Upper lobe of right lung (tissue), 1 donor: ENCODE measurements at regions not wholly inside any gene's neighbourhood (a gene's known extent, or its start where the extent isn't known, plus 50 kb on each side); places are given as distances from the start of the nearest gene placed in this dataset.

Experiments
- ATAC-seq: fragments of 200-7000 bp; cut with Tn5 transposase; one replicate; pipeline ENCODE4 v1.9.1; 2020; ENCODE audit warnings: mild to moderate bottlenecking, moderate library complexity
- DNase-seq: peaks from one replicate; pipeline ENCODE4 v3.0.0-alpha.2; 2020
- H3K27ac ChIP-seq: fragments of 200-600 bp; one replicate; pipeline ENCODE4 v1.8.0; 2022
- H3K27me3 ChIP-seq: fragments of 200-600 bp; one replicate; pipeline ENCODE4 v1.8.0; 2022; ENCODE audit warnings: mild to moderate bottlenecking
- H3K36me3 ChIP-seq: fragments of 200-600 bp; one replicate; pipeline ENCODE4 v1.8.0; 2022
- H3K4me1 ChIP-seq: fragments of 200-600 bp; one replicate; pipeline ENCODE4 v1.8.0; 2022
- H3K4me3 ChIP-seq: fragments of 200-600 bp; one replicate; pipeline ENCODE4 v1.8.0; 2022; ENCODE audit warnings: mild to moderate bottlenecking
- H3K9me3 ChIP-seq: fragments of 200-600 bp; one replicate; pipeline ENCODE4 v1.8.0; 2022
- CTCF ChIP-seq: fragments of 200-600 bp; IDR thresholded peaks from one replicate; pipeline ENCODE4 v1.8.0; 2022; ENCODE audit warnings: antibody characterized with exemption
- intact Hi-C: fragments of 100-400 bp; cut with DNase I; formaldehyde crosslinking; loops from one replicate; pipeline ENCODE4 v1.11.0; 2022
- donor health status: DM: no; HTN: yes; CAD: no; lungs with severe emphysema.

GRCh38 chr10:131746241-131746711 lies 154.5 kb upstream of the PPP2R2D start:
- no peaks in the 10 kb centered on the region for H3K36me3 ChIP-seq
- H3K4me1 ChIP-seq, result no peaks in the 10 kb centered on the region
- no peak overlapping the region for H3K4me3 ChIP-seq
- DNase-seq, result no peak
- peaks cover 25% of the 10 kb centered on the region for H3K27me3 ChIP-seq
- TF ChIP-seq CTCF, result no peak
- H3K9me3 ChIP-seq, result no peaks in the 10 kb centered on the region
- H3K27ac ChIP-seq, result no peak overlapping the region
- intact Hi-C loops, result no loop called here
- no peak for ATAC-seq

DNA sequence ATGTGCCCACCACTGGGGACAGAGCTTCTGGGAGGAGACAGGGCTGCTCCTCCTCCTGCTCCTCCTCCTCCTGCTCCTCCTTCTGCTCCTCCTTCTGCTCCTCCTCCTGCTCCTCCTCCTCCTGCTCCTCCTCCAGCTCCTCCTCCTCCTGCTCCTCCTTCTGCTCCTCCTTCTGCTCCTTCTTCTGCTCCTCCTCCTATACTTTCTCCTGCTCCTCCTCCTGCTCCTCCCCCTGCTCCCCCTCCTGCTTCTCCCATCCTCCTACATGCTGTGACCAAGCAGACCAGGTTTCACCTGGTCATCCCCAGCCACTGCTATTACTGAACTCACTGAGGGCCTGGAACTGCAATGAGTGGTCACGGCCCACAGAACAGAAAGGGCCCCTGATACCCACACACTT lies 154.0 kb upstream of the PPP2R2D start:
- no peak for ATAC-seq
- no peak for TF ChIP-seq CTCF
- H3K27me3 ChIP-seq, result peaks cover 25% of the 10 kb centered on the region
- intact Hi-C loops, result no loop called here
- DNase-seq, result no peak
- no peak overlapping the region for H3K4me3 ChIP-seq
- H3K36me3 ChIP-seq, result no peaks in the 10 kb centered on the region
- no peaks in the 10 kb centered on the region for H3K9me3 ChIP-seq
- H3K27ac ChIP-seq, result no peak overlapping the region
- no peaks in the 10 kb centered on the region for H3K4me1 ChIP-seq

DNA sequence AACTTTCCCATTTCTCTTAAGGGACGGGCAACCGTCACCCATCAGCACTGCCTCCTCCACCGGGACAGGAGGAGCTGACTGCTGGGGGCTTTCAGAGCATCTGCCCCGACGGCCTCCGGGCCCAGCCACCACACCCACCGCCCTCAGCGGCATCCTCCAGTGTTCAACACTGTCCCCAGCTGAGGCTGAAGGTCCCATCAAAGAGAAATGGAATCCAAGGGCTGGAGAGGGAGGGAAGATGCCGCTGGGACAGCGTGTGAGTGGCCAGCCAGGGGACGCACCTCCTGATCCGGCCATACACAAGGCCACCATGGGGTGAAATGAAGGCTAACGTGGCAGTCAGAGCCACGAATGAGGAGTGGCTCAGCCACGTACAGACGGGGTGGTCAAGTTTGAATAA lies 153.6 kb upstream of the PPP2R2D start:
- Histone ChIP-seq H3K4me3 (no peak overlapping the region), H3K27ac (no peak overlapping the region), H3K4me1 (no peaks in the 10 kb centered on the region), H3K9me3 (no peaks in the 10 kb centered on the region), H3K36me3 (no peaks in the 10 kb centered on the region), H3K27me3 (peaks cover 25% of the 10 kb centered on the region)
- intact Hi-C loops, result no loop called here
- no peak for TF ChIP-seq CTCF
- ATAC-seq (no peak), DNase-seq (no peak)

GRCh38 chr10:131747791-131748190 lies 153.0 kb upstream of the PPP2R2D start:
- Histone ChIP-seq H3K4me1 (no peaks in the 10 kb centered on the region), H3K27ac (no peak overlapping the region), H3K4me3 (no peak overlapping the region), H3K9me3 (no peaks in the 10 kb centered on the region), H3K36me3 (no peaks in the 10 kb centered on the region), H3K27me3 (peaks cover 25% of the 10 kb centered on the region)
- no peak for ATAC-seq
- intact Hi-C loops, result no loop called here
- no peak for TF ChIP-seq CTCF
- no peak for DNase-seq

- intact Hi-C loops, result no loop called here
- H3K4me3 ChIP-seq, result no peak overlapping the region
- no peaks in the 10 kb centered on the region for H3K9me3 ChIP-seq
- no peak overlapping the region for H3K27ac ChIP-seq
- peaks cover 24% of the 10 kb centered on the region for H3K27me3 ChIP-seq
- ATAC-seq (no peak), DNase-seq (no peak)
- no peak for TF ChIP-seq CTCF
- no peaks in the 10 kb centered on the region for H3K4me1 ChIP-seq
- no peaks in the 10 kb centered on the region for H3K36me3 ChIP-seq
These were observed 152.6 kb upstream of the PPP2R2D start for GRCh38 chr10:131748191-131748590.
